ENCODE measurements at regions not wholly inside any gene's neighbourhood (a gene's known extent, or its start where the extent isn't known, plus 50 kb on each side); places are given as distances from the start of the nearest gene placed in this dataset.

DNA sequence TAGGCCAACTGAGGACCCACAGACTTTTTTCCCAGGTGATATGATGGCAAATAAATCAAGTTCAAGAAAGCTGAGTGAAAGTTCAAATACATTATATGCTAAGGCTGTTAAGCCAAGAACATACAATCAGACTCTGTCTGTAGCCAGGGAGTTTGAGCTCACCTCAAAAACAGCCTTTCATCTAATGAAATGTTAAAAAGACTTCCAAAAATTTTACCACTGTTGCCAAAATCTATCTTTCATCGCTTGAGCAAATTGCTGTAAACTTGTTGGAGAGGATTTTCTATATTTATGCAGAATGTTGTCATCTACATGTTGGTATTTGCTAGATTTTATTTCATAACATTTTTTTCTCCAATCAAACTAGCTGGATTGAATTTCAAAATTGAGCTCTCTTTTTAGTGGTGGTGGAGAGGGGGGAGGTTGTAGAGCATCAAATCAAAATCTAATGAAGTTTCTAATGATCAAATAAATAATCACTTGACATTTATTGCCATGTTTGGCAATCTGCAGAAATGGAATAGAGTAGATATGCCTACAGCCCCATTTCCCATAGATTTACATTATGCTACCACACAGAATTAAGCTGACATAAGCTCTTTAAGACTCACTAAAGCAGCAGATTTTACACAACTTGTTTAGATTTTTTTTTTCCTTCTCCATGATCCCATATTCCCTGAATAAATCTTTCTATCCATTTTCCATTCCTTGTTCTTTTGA lies 828.9 kb upstream of the ZNF608 start:
- no peak for DNase-seq
- no peak for ATAC-seq (ENCODE audit: poor library complexity)
- intact Hi-C loops (cut with DNase I): no loop called here

DNA sequence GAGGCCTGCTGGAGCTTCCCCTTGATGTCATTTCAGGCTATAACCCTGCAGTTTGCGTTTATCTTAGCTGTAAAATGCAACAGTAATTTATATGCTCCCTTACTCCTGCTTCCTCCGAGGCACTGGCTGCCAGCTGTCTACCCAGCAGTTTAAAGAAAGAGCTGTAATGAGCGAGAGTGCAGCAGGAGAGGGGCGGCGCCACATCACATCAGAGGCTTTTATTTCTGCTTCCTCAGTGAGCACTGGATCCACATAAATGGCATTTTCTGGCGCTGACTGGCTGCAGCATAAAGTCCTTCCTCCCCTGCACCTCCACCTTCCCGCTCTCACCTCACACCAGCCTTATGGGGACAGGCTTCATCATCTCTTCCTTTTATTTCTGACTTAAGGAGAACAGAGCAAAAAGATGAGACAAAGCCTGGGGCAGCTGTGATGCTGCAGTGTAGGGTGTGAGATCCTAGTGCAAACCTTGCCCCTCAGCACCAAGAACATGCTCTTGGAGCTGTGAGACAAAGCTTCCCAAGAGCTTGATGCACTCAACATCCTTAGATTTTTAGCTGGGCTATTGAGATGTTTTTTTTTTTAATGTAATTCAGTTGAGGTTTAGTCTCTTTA lies 829.6 kb upstream of the ZNF608 start:
- intact Hi-C loops (cut with DNase I): no loop called here
- no peak for ATAC-seq (ENCODE audit: poor library complexity)
- DNase-seq: no peak

DNA sequence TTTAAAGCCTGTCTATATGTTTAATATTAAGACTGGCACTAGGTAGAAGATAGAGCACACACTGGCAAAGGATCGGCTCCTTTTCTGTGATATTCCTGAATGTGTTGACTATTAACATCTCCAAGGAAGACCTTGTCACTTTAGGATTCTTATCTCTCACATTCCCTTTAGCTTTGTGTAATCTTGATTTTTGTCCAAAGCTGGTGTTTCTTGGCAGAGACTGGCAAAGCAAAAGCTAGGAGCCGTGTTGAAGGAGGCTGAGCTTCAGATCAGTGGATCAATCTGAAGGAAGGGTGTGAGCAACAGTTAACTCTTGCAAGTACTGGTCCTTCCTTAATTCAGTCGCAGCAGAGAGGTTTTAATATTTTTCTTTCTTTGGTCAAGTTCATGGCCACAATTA lies 830.4 kb upstream of the ZNF608 start:
- DNase-seq (no peak), ATAC-seq (ENCODE audit: poor library complexity) (no peak)
- intact Hi-C loops (cut with DNase I): no loop called here

DNA sequence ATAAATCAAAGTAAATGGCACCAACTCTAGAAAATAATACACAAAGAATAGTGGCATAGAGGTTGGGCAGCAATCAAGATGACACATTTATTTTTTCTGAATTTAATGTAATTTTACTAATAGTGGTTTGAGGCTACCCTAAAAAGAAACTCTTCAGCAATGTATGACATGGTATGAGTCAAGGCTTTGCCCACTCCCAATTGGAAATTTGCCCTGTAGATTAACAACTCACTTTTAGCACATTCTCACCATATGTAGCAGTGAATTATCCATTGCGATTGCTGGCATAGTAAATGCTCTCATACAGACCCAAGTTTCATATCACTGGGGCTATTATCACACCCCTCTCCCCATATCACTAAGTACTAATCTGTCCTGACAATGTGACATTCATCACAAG lies 832.1 kb upstream of the ZNF608 start:
- DNase-seq (no peak), ATAC-seq (ENCODE audit: poor library complexity) (no peak)
- intact Hi-C loops (cut with DNase I): no loop called here

DNA sequence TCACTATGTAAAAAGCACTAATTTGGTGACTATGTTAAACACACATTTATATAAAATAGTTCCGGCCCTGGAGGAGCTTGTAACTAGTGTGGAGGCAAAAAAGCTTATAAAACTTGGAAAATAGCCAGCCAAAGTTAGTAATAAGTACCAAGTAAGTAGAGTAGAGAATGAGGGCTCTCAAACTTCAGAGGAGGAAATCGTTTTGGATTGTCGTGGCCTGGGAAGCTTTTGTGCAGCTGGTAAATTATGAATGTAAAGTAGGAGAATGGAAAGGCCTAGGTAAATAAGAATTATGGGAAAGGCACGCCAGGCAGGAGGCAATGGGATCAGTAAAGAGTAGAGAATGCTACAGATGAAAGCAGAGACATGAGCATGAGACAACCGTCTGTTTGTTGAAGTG lies 832.7 kb upstream of the ZNF608 start:
- ATAC-seq (ENCODE audit: poor library complexity) (no peak), DNase-seq (no peak)
- intact Hi-C loops (cut with DNase I): no loop called here

DNA sequence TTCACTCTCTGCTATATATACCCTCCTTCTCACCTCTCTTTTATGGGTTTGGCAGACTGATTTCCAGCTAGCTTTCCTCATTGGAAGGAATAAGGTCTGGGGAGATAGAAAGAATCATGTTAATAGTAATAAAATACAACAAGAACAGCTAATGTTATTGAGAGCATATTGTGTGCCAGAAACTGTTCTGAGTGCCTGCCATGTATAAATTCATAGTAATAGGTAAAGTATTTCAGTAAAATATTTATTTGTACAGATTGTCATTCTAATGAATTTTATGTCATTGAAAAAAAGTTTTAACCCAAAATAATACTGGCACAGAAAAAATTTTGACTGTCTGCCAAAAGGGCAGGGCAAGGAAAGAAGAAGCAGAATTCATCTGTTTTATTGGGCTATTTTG lies 834.9 kb upstream of the ZNF608 start:
- intact Hi-C loops (cut with DNase I): no loop called here
- DNase-seq (no peak), ATAC-seq (ENCODE audit: poor library complexity) (no peak)

DNA sequence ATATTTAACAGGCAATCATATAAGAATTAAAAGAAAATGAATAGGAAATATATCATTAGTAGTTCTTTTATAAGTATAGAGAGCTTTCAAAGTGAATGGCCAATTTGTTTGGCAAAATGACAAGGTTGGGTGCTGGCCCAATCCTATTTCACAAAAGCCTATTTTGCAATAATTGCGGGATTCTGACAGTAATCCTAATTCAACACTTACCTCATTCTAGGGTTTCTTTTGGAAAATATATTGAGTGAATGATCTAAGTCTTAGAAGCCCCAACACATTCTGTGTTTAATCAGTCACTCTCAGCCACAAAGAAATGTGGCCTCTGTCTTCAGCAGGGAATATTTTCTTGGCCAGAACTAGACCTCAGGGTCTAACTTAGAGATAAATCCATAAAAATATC lies 835.9 kb upstream of the ZNF608 start:
- ATAC-seq (ENCODE audit: poor library complexity) (peak; percentile 71), DNase-seq (no peak)
- intact Hi-C loops (cut with DNase I): no loop called here

DNA sequence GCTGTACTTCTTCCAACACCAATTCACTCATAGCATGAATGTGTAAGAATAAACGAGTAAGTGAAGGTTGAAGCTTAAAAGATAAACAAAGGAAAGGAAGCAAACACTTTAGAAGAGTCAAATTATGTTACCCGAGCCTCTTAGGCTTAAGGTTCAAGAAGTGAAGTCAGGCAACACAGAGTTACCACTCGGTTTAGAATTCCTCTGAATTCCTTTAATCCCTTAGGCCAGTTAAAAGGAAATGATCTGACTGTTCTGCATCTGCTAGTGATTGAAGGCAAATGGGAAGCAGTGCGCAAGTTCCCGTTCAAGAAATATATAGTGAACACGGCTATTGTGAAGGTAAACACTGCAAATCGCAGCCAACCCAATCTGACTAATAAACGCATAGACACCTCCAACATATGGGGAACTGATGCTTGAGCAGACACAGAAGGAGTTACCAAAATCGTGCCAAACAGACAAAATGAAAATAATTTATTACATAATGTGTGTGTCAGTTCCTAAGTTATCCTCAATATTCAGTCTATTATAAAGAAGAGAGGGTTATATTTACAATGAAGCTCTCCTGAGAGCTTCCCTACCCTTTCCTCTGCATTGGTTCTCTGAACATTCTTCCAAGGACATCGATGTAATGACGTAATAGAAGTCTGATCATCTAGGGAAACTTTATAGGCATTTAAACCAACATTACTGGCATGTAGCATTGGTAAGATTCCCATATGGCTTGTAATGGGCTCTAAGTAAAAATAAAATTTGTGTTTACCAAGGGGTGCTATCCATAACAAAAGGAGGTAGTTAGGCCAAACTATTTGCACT lies 837.1 kb upstream of the ZNF608 start:
- ATAC-seq (ENCODE audit: poor library complexity): peak; percentile 54
- no peak for DNase-seq
- intact Hi-C loops (cut with DNase I): no loop called here

DNA sequence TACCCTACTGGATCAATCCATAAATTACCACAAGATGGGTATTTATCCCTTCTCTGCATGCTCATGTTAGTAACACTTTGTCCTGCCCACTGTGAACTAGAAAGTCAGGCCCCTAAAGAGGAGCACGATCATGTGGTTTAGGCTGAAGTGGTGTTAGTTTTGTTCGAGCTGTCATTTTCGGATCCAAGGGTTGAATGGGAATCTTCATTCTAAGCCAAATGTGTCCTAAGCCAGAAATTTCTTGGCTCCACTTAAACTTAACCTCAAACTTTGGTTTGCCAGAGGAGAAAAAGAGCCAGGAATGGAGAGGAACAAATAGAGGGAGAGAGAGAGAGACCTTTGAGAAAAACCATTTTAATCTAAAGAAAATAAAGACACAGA lies 837.7 kb upstream of the ZNF608 start:
- no peak for DNase-seq
- peak; percentile 93 for ATAC-seq (ENCODE audit: poor library complexity)
- intact Hi-C loops (cut with DNase I): no loop called here

DNA sequence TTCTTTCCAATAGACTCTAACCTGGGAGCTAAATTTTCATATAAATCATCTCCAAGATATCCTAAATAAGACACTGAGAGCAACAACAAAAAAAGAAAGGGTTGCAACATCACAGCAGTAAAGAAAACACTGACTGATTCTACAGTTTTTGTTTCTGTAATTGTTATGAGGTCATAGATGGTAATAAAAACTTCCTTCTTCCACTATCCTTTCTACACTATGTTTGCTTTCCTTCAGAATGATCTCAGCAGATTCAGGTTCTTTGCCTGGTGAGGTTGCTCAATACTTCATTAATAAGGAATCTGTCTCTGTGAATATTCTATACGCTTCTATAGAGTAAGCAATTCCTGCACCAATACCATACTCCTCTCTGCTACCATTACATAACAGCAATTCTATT lies 835.6 kb upstream of the GRAMD2B start:
- DNase-seq (no peak), ATAC-seq (ENCODE audit: poor library complexity) (no peak)
- intact Hi-C loops (cut with DNase I): no loop called here

DNA sequence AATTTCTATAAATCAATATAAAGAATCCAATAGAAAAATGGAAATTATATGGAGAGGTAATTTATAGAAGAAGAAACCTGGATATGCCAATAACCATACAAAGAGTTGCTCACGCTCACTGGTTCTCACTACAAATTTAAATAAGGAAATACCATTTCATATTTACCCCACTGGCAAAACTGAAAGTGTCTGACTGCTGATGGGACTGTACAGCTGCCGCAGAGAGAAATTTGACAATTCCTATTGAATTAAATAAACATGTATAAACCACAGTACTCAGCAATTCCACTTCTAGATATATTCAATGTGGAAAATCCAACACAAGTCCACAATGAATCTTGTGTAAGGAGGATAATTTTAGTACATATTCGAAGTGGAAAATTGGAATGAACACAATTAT lies 830.4 kb upstream of the GRAMD2B start:
- no peak for DNase-seq
- ATAC-seq (ENCODE audit: poor library complexity): no peak
- intact Hi-C loops (cut with DNase I): no loop called here

DNA sequence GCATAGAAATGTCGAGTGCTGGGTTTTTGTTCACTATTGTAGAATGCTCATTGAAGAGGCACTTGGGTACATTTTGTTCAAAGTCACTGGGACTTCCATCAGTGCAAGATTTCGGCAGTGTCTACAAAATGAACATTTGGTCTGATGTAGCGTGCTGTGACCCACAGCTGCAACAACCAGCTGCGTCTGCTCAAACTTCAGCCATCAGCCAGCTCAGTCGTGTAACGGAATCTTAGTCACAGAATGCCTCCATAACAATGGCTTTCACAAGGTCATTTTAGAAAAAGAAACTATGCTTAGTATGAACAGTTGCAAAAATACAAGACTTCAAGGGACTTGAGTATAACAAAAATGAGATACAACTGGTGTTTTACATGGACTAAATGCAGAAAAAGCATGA lies 828.1 kb upstream of the GRAMD2B start:
- DNase-seq: peak; percentile 80
- intact Hi-C loops (cut with DNase I): no loop called here
- ATAC-seq (ENCODE audit: poor library complexity): peak; percentile 91

DNA sequence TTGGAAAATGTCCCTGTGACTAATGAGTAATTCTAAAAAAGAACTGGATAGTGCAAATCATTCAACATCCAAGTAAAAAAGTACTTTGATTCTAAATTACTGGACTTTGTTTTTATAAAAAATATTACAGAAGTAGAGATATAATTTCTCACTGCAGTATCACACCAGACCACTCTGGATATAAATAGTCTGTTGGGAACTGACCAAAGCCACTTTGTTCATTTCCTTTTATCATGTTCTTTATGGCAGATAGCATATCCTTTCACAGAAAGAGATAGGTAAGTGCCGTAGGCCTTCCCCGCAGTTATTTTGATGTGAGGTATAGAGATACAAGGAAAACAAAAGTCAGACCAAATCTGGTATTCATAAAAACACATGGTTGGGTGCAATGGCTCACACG lies 827.4 kb upstream of the GRAMD2B start:
- DNase-seq (no peak), ATAC-seq (ENCODE audit: poor library complexity) (peak; percentile 70)
- intact Hi-C loops (cut with DNase I): no loop called here

DNA sequence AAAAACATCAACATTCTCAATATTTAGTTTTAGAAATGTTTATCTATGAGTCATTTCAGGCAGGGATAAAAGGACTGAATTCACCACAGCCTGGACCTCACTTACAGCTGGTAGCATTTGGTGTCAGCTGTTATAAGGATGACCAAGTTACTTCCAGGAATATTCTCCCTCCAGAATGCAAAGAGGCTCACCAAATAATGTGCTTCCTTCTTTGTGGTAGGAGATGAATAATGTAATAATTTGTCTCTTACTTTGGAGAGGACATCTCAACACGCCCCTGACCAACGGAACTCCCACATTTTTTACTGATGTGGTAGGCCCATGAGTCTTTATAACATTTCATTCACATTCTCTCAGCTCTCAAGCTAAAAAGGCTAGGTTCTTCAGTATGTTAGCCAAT lies 825.9 kb upstream of the GRAMD2B start:
- intact Hi-C loops (cut with DNase I): no loop called here
- DNase-seq: no peak
- ATAC-seq (ENCODE audit: poor library complexity): peak; percentile 45

DNA sequence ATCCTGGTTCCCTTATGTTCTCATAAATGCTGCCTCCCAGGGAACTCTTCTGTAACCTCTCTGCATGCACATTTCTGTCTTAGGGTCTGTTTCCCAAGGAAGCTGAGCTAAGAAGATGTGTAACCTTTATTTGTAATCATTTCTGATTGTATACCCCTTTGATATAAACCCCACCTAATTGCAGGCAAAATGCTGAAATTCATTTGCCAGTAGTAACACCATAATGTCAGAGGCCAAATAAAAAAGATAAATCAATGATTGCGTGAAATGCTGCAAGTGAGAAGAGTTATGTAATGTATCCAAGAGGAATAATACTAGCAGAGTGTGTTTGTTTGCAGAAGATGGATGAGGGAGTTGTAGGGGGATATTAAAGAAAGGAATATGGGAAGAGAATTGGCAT lies 822.6 kb upstream of the GRAMD2B start:
- intact Hi-C loops (cut with DNase I): no loop called here
- ATAC-seq (ENCODE audit: poor library complexity) (no peak), DNase-seq (no peak)

DNA sequence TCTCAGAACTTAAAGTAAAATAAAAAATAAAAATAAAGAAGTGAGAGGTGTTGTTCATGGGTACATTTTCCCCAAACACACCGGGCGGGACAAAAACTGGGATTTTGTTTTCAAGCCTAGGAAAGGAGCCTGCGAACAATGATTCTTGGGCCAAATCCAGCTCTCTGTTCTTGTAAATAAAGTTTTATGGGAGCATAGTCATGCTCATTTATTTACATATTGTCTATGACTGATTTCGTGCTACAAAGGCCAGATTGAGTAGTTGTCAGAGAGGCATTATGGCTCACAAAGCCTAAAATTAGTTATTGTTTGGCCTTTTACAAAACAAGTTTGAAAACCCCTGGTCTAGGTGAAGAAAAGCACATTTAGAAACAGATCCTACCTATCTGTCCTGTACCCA lies 821.0 kb upstream of the GRAMD2B start:
- intact Hi-C loops (cut with DNase I): no loop called here
- ATAC-seq (ENCODE audit: poor library complexity): no peak
- no peak for DNase-seq

DNA sequence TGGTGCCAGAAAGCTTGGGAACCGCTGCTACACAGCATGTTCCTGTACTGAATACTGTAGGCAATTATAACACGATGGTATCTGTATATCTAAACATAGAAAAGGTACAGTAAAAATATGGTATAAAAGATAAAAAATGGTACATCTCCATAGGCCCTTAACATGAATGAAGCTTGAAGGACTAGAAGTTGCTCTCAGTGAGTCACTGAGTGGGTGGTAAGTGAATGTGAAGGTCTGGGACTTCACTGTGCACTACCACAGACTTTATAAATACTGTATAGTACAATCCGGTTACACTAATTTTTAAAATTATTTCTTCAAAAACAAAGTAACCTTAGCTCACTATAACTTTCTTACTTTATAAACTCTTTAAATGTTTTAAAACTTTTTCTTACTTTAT lies 819.9 kb upstream of the GRAMD2B start:
- ATAC-seq (ENCODE audit: poor library complexity) (no peak), DNase-seq (no peak)
- intact Hi-C loops (cut with DNase I): no loop called here

DNA sequence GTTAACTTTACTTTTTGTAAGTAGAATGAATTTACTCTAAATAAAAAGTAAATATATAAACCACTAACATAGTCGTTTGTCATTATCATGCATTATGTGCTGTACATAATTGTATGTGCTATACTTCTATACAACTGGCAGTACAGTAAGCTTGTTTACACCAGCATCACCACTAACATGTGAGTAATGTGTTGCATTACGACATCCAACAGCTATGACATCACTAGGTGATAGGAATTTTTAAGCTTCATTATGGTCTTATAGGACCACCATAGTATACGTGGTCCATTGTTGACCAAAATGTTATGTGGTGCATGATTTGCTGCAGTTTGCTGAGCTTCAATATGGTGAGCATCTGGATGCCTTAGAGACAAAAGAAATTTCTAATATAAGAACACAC lies 819.1 kb upstream of the GRAMD2B start:
- intact Hi-C loops (cut with DNase I): no loop called here
- ATAC-seq (ENCODE audit: poor library complexity) (no peak), DNase-seq (no peak)

DNA sequence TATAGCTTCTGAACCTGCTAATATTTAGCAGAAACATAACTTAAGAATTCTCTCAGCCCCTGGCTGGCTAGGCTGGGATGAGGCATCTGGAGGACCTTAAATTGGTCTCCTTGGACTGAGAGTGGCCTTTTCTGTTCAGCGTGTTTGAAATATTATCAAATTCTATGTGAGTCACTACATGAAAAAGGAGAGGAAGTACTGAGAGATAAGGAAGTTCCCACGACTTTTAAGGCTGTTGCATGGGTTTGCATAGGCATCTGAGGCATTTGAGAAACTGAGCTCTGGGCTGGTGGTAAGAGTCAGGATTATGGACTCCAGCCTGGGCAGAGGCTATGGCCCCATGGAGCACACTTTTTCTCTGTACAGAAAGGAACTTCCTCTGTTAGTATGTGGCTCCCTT lies 816.2 kb upstream of the GRAMD2B start:
- intact Hi-C loops (cut with DNase I): no loop called here
- DNase-seq (no peak), ATAC-seq (ENCODE audit: poor library complexity) (no peak)

DNA sequence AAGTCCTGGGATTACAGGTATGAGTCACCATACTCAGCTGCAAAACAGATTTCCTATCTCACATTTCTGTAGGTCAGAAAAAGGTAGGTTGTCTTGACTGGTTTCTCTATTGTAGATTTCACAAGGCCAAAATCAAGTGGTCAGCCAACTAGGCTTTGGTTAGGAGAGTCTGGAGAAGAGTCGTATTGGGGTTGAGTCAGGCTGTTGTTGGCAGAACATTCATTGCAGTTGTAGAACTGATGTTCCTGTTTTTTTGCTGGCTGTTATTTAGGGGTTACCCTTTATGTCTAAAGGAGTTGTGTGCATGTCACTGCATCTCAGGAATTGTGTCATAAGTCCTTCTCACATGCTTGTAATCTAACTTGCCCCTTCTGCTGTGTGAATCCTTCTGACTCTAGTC lies 814.2 kb upstream of the GRAMD2B start:
- ATAC-seq (ENCODE audit: poor library complexity) (no peak), DNase-seq (no peak)
- intact Hi-C loops (cut with DNase I): no loop called here
